SK-N-SH (cell line): ENCODE measurements at regions not wholly inside any gene's neighbourhood (a gene's known extent, or its start where the extent isn't known, plus 50 kb on each side); places are given as distances from the start of the nearest gene placed in this dataset.
"Not testable (repeated sequence)": the region's sequence is repeated elsewhere in the genome, so short reads cannot be mapped to it uniquely, and the experiment has no call there.

Experiments
- CTCF ChIA-PET: fragments of 300-600, 350-600 bp; formaldehyde crosslinking; extraction: SDS; loops from one replicate; lab custom pipeline; 2021; lab: Yijun Ruan, JAX
- POLR2A ChIA-PET: fragments of 350-600 bp; sonication (Branson Sonifier 250); formaldehyde crosslinking; extraction: SDS; loops from one replicate; lab custom pipeline; 2020; ENCODE audit warnings: antibody characterized with exemption, inconsistent platforms; lab: Yijun Ruan, JAX
- DNase-seq: peaks from one replicate; pipeline ENCODE4 v3.0.0; 2012
- H2AFZ ChIP-seq: fragments of 200-600 bp; sonication (generic); 2 replicates; pipeline ENCODE4 v1.8.1; 2016; ENCODE audit warnings: antibody characterized with exemption, mild to moderate bottlenecking, low read depth
- H3F3A ChIP-seq: fragments of 200-600 bp; sonication (generic); replicated peaks from 2 replicates; pipeline ENCODE3; 2016; ENCODE audit warnings: antibody characterized with exemption, mild to moderate bottlenecking; ENCODE audit not compliant: insufficient read depth
- H3K27ac ChIP-seq, 2 experiments: fragments of 200-500 bp in 1 of 2; fragments of 200-600 bp in 1 of 2; sonication (Bioruptor generic) in 1 of 2; sonication (generic), shearing (Covaris generic) in 1 of 2; 2 replicates each; pipeline versions ENCODE4 v1.5.1 to v1.6.1; 2014 to 2016; ENCODE audit warnings: low read depth in 2 of 2, inconsistent platforms in 1 of 2, low read length in 1 of 2, mild to moderate bottlenecking in 1 of 2, mixed read lengths in 1 of 2
- H3K27me3 ChIP-seq: fragments of 200-600 bp; sonication (generic), shearing (Covaris generic); 2 replicates; pipeline ENCODE4 v1.6.1; 2016; ENCODE audit warnings: mixed run types; ENCODE audit not compliant: insufficient read depth
- H3K36me3 ChIP-seq, 2 experiments: fragments of 200-500 bp in 1 of 2; fragments of 200-600 bp in 1 of 2; sonication (Bioruptor generic) in 1 of 2; sonication (generic) in 1 of 2; replicated peaks in 1 of 2; 2 replicates each; pipeline versions ENCODE3 to v1.5.1; 2014 to 2016; ENCODE audit warnings: low read length in 1 of 2, mild to moderate bottlenecking in 1 of 2; ENCODE audit not compliant: insufficient read depth in 2 of 2, control insufficient read depth in 1 of 2
- H3K4me1 ChIP-seq, 2 experiments: fragments of 200-500 bp in 1 of 2; fragments of 200-600 bp in 1 of 2; sonication (Bioruptor generic) in 1 of 2; sonication (generic), shearing (Covaris generic) in 1 of 2; 2 replicates each; pipeline versions ENCODE4 v1.5.1 to v1.6.1; 2014 to 2016; ENCODE audit warnings: low read depth in 1 of 2, low read length in 1 of 2, mixed run types in 1 of 2; ENCODE audit not compliant: insufficient read depth in 2 of 2, control insufficient read depth in 1 of 2
- H3K4me2 ChIP-seq: fragments of 200-600 bp; sonication (generic), shearing (Covaris generic); 2 replicates; pipeline ENCODE4 v1.6.1; 2017; ENCODE audit warnings: mixed run types
- H3K4me3 ChIP-seq, 2 experiments: fragments of 200-500 bp in 1 of 2; fragments of 200-600 bp in 1 of 2; sonication (Bioruptor generic) in 1 of 2; sonication (generic), shearing (Covaris generic) in 1 of 2; 2 replicates each; pipeline versions ENCODE4 v1.5.1 to v1.8.1; 2014 to 2016; ENCODE audit warnings: low read depth in 2 of 2, inconsistent platforms in 1 of 2, low read length in 1 of 2, mild to moderate bottlenecking in 1 of 2, mixed read lengths in 1 of 2, moderate library complexity in 1 of 2
- H3K79me2 ChIP-seq: fragments of 200-600 bp; sonication (generic); 2 replicates; pipeline ENCODE4 v1.8.1; 2017; ENCODE audit warnings: mild to moderate bottlenecking; ENCODE audit not compliant: insufficient read depth
- H3K9ac ChIP-seq: fragments of 200-600 bp; sonication (generic); 2 replicates; pipeline ENCODE4 v1.6.1; 2017; ENCODE audit warnings: mixed run types
- H3K9me2 ChIP-seq: fragments of 200-600 bp; sonication (generic); 2 replicates; pipeline ENCODE4 v1.6.1; 2017; ENCODE audit warnings: mixed run types
- H3K9me3 ChIP-seq: fragments of 200-600 bp; sonication (generic); 2 replicates; pipeline ENCODE4 v1.6.1; 2017; ENCODE audit warnings: mixed run types, mild to moderate bottlenecking, moderate library complexity
- H4K20me1 ChIP-seq: fragments of 200-600 bp; sonication (generic); 2 replicates; pipeline ENCODE4 v1.6.1; 2017; ENCODE audit warnings: mild to moderate bottlenecking, mixed run types; ENCODE audit not compliant: insufficient read depth
- CTCF ChIP-seq: fragments of 200-600 bp; sonication (generic); IDR thresholded peaks from 2 replicates; pipeline ENCODE4 v1.6.1; 2017; ENCODE audit warnings: antibody characterized with exemption, mild to moderate bottlenecking, moderate library complexity
- ELF1 ChIP-seq: IDR thresholded peaks from 2 replicates; pipeline ENCODE4 v1.4.0; 2012
- EZH2phosphoT487 ChIP-seq: fragments of 200-600 bp; sonication (generic); IDR thresholded peaks from 2 replicates; pipeline ENCODE4 v1.6.1; 2017; ENCODE audit warnings: low read depth, mixed run types, mild to moderate bottlenecking, antibody characterized with exemption, moderate library complexity, borderline replicate concordance
- FOSL2 ChIP-seq: IDR thresholded peaks from 2 replicates; pipeline ENCODE4 v1.4.0; 2012; ENCODE audit warnings: low read depth, mild to moderate bottlenecking, moderate library complexity, borderline replicate concordance
- FOXJ3 ChIP-seq: sonication (generic); formaldehyde crosslinking; IDR thresholded peaks from 2 replicates; pipeline ENCODE4 v1.5.1; 2020; ENCODE audit warnings: mild to moderate bottlenecking, missing genetic modification reagents
- GABPA ChIP-seq: IDR thresholded peaks from 2 replicates; pipeline ENCODE4 v1.4.0; 2012; ENCODE audit warnings: low read depth, mild to moderate bottlenecking
- JUND ChIP-seq: IDR thresholded peaks from 2 replicates; pipeline ENCODE4 v1.4.0; 2012
- MEF2A ChIP-seq: IDR thresholded peaks from 2 replicates; pipeline ENCODE4 v1.4.0; 2012; ENCODE audit warnings: low read depth, borderline replicate concordance
- MXI1 ChIP-seq: IDR thresholded peaks from 2 replicates; pipeline ENCODE4 v1.6.1; 2012; ENCODE audit warnings: mild to moderate bottlenecking, low read depth, low read length, improper control_type of control experiment
- NRF1 ChIP-seq: IDR thresholded peaks from 2 replicates; pipeline ENCODE4 v1.6.1; 2012; ENCODE audit warnings: low read depth, mild to moderate bottlenecking, low read length
- PBX3 ChIP-seq: IDR thresholded peaks from 2 replicates; pipeline ENCODE4; 2012
- POLR2AphosphoS5 ChIP-seq: IDR thresholded peaks from 2 replicates; pipeline ENCODE4 v1.6.1; 2012; ENCODE audit warnings: low read depth, low read length
- RAD21 ChIP-seq: IDR thresholded peaks from 2 replicates; pipeline ENCODE4 v1.6.1; 2012; ENCODE audit warnings: mild to moderate bottlenecking, low read length
- RFX5 ChIP-seq: IDR thresholded peaks from 2 replicates; pipeline ENCODE4 v1.6.1; 2012; ENCODE audit warnings: mild to moderate bottlenecking, improper control_type of control experiment, low read length
- SIN3A ChIP-seq: IDR thresholded peaks from 2 replicates; pipeline ENCODE4 v1.6.1; 2012; ENCODE audit warnings: low read depth, mild to moderate bottlenecking, low read length, moderate library complexity, borderline replicate concordance
- TAF1 ChIP-seq: IDR thresholded peaks from 2 replicates; pipeline ENCODE4 v1.6.1; 2012; ENCODE audit warnings: low read depth, mild to moderate bottlenecking, low read length, moderate library complexity, borderline replicate concordance
- TEAD4 ChIP-seq: IDR thresholded peaks from 2 replicates; pipeline ENCODE4 v1.4.0; 2012; ENCODE audit warnings: mild to moderate bottlenecking, borderline replicate concordance; ENCODE audit not compliant: insufficient read depth
- USF1 ChIP-seq: IDR thresholded peaks from 2 replicates; pipeline ENCODE4 v1.4.0; 2012; ENCODE audit warnings: low read depth, borderline replicate concordance
- USF2 ChIP-seq: fragments of 150-350 bp; IDR thresholded peaks from 2 replicates; pipeline ENCODE4 v1.6.1; 2017; ENCODE audit warnings: antibody characterized with exemption, low read length, low read depth, borderline replicate concordance
- ZBTB33 ChIP-seq: IDR thresholded peaks from 2 replicates; pipeline ENCODE4 v1.4.0; 2012; ENCODE audit warnings: low read depth, borderline replicate concordance
- WGBS: methylation state at CpG from one replicate; pipeline ENCODE4 v1.1.6; 2017; ENCODE audit warnings: low lambda C conversion rate; 5-methylcytosine and 5-hydroxymethylcytosine counted together

GRCh38 chr13:84702174-84702573, 819.9 kb upstream of the SLITRK1 start:
- no peaks in the 10 kb centered on the region for H3K27me3 ChIP-seq
- no peaks in the 10 kb centered on the region for H4K20me1 ChIP-seq
- H3K9me2 ChIP-seq, result no peaks in the 10 kb centered on the region
- H3K4me1 ChIP-seq, result no peaks in the 10 kb centered on the region
- no peak for TF ChIP-seq RFX5
- no peak for TF ChIP-seq CTCF
- TF ChIP-seq POLR2AphosphoS5, result no peak
- no peak for TF ChIP-seq ELF1
- no peak for TF ChIP-seq JUND
- TF ChIP-seq RAD21, result no peak
- no peak for TF ChIP-seq NRF1
- no peak for TF ChIP-seq SIN3A
- no peak for TF ChIP-seq ZBTB33
- TF ChIP-seq GABPA, result no peak
- no peak for TF ChIP-seq TAF1
- no peak for TF ChIP-seq FOXJ3 (CRISPR knock-in tag)
- TF ChIP-seq USF1, result no peak
- TF ChIP-seq FOSL2, result no peak
- no peak for TF ChIP-seq USF2
- TF ChIP-seq MEF2A, result no peak
- no peak for TF ChIP-seq TEAD4
- TF ChIP-seq EZH2phosphoT487, result no peak
- TF ChIP-seq MXI1, result no peak
- no peak for TF ChIP-seq PBX3
- H3K4me3 ChIP-seq, result no peak overlapping the region
- POLR2A ChIA-PET, result no interaction called here
- no peak overlapping the region for H3K9ac ChIP-seq
- no peak overlapping the region for H2AFZ ChIP-seq
- H3K9me3 ChIP-seq, result no peaks in the 10 kb centered on the region
- no peak overlapping the region for H3K27ac ChIP-seq
- CTCF ChIA-PET, result no interaction called here
- no peak for DNase-seq
- no peak overlapping the region for H3K4me2 ChIP-seq
- 53% methylated on average over 11 of the region's 11 CpGs for WGBS
- H3K79me2 ChIP-seq, result no peaks in the 10 kb centered on the region
- no peaks in the 10 kb centered on the region for H3K36me3 ChIP-seq
- no peaks in the 10 kb centered on the region for H3F3A ChIP-seq

GRCh38 chr13:84697591-84697990, 815.3 kb upstream of the SLITRK1 start:
- H3K9ac ChIP-seq, H3K4me1 ChIP-seq, H3K4me2 ChIP-seq, H4K20me1 ChIP-seq, H2AFZ ChIP-seq, CTCF ChIA-PET, POLR2A ChIA-PET, H3K4me3 ChIP-seq, H3K27ac ChIP-seq, H3K27me3 ChIP-seq, H3K79me2 ChIP-seq, H3K36me3 ChIP-seq, H3K9me3 ChIP-seq, DNase-seq, H3K9me2 ChIP-seq, H3F3A ChIP-seq: not testable (repeated sequence)
- WGBS, result 10% methylated on average over 1 of the region's 1 CpG
